ENCODE measurements at regions not wholly inside any gene's neighbourhood (a gene's known extent, or its start where the extent isn't known, plus 50 kb on each side); places are given as distances from the start of the nearest gene placed in this dataset.

DNA sequence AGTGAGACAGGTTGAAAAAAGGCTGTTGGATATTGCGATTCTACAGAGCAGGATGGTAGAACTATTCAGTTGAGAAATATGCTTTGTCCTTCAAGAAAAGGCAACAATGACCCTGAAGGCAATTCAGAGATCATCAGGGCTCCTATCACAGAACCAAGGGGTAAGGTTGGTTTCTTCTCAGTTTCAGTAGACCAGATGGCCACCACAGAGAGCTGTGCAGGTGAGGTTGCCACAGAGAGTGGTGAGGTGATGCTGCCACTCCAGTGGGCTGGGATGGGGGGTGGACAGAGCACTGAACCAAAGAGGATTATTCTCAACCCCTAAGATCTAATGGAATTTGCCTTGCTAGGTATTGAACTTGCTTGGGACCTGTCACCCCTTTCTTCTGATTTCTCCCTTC lies 64.6 kb upstream of the ZBTB7C start:
- peaks cover 1 to 11% of the 10 kb centered on the region in 2 donors for H3K9me3 ChIP-seq (ENCODE audit: control insufficient read depth in 2 of 2, insufficient read depth in 1 of 2, low read depth in 1 of 2, low read length in 1 of 2)
- no peaks in the 10 kb centered on the region for H3K4me1 ChIP-seq (ENCODE audit: control insufficient read depth in 3 of 3, insufficient read depth in 2 of 3, low read depth in 1 of 3, low read length in 2 of 3)
- no peak for DNase-seq
- no peak overlapping the region for H3K4me3 ChIP-seq (ENCODE audit: low read depth in 1 of 3, low read length in 3 of 3)
- no peak overlapping the region for H3K27ac ChIP-seq (ENCODE audit: low read depth in 1 of 3, low read length in 2 of 3)
- FAIRE-seq = no peak
- no peaks in the 10 kb centered on the region for H3K36me3 ChIP-seq (ENCODE audit: control insufficient read depth in 3 of 3, insufficient read depth in 2 of 3, low read depth in 1 of 3, low read length in 3 of 3)
- 86 to 100% (median 93%) methylated on average over 1 of the region's 1 CpG for WGBS, 3 donors
- H3K27me3 ChIP-seq (ENCODE audit: control insufficient read depth in 3 of 3, insufficient read depth in 3 of 3, low read length in 3 of 3) = no peaks in the 10 kb centered on the region

DNA sequence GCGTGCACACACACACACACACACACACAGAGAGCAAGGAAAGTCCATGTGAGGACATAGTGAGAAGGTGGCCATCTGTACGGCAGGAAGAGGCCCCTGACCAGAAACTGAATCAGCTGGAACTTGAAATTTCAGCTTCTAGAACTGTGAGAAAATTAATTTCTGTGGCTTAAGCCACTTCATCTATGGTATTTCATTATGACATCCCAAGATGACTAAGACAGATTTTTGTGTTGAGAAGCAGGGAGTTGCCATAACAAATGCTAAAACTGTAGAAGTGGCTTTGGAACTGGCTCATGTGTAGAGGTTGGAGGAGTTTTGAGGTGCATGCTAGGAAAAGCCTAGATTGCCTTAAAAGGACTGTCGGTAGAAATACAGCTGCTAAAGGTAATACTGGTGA lies 63.4 kb upstream of the ZBTB7C start:
- no peak for FAIRE-seq

DNA sequence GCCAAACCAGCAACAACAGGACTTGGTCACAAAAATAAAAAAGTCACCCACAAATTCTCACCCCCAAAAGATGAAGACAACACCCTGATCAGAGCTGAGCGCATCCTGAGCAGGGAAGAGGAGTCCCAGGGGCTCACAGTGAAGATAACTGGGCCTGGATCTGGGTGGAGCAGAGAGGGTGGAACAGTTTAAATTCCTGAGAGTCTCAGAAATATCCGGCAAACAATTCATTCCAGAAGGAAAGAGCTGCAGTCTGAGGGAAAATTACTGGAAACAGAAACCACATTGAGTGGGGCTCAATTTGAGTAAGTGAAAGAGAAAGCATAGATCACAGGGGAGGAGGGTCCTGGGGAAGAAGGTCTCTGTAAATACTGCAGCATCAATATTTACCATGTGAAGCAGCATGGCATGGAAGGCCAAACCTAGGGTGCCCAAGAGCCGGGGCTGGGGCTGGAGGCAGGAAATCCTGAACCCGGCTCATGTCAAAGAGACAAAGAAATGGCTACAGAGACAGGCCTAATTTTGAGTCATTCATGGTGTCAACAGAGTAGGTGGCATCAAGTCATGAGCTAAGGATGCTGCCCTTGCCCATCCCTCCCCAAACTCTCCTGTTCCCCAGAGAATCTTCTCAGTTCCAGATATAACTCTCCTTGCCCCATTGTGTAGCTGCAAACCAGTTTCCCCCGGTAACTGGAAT lies 61.4 kb upstream of the ZBTB7C start:
- Histone ChIP-seq H3K36me3 (ENCODE audit: control insufficient read depth in 3 of 3, insufficient read depth in 2 of 3, low read depth in 1 of 3, low read length in 3 of 3) (no peaks in the 10 kb centered on the region), H3K9me3 (ENCODE audit: control insufficient read depth in 2 of 2, insufficient read depth in 1 of 2, low read depth in 1 of 2, low read length in 1 of 2) (peaks cover 1 to 8% of the 10 kb centered on the region in 2 donors), H3K27ac (ENCODE audit: low read depth in 1 of 3, low read length in 2 of 3) (no peak overlapping the region), H3K4me1 (ENCODE audit: control insufficient read depth in 3 of 3, insufficient read depth in 2 of 3, low read depth in 1 of 3, low read length in 2 of 3) (no peaks in the 10 kb centered on the region), H3K4me3 (ENCODE audit: low read depth in 1 of 3, low read length in 3 of 3) (no peak overlapping the region), H3K27me3 (ENCODE audit: control insufficient read depth in 3 of 3, insufficient read depth in 3 of 3, low read length in 3 of 3) (no peaks in the 10 kb centered on the region)
- DNase-seq (no peak), FAIRE-seq (no peak)
- WGBS, 3 donors = 71 to 83% (median 72%) methylated on average over 5 of the region's 5 CpGs

More for the DNA sequence above, 63.4 kb upstream of the ZBTB7C start:
- DNase-seq = no peak
- Histone ChIP-seq H3K27ac (ENCODE audit: low read depth in 1 of 3, low read length in 2 of 3) (no peak overlapping the region), H3K36me3 (ENCODE audit: control insufficient read depth in 3 of 3, insufficient read depth in 2 of 3, low read depth in 1 of 3, low read length in 3 of 3) (no peaks in the 10 kb centered on the region), H3K4me1 (ENCODE audit: control insufficient read depth in 3 of 3, insufficient read depth in 2 of 3, low read depth in 1 of 3, low read length in 2 of 3) (no peaks in the 10 kb centered on the region), H3K4me3 (ENCODE audit: low read depth in 1 of 3, low read length in 3 of 3) (no peak overlapping the region), H3K27me3 (ENCODE audit: control insufficient read depth in 3 of 3, insufficient read depth in 3 of 3, low read length in 3 of 3) (no peaks in the 10 kb centered on the region), H3K9me3 (ENCODE audit: control insufficient read depth in 2 of 2, insufficient read depth in 1 of 2, low read depth in 1 of 2, low read length in 1 of 2) (peaks cover 1 to 8% of the 10 kb centered on the region in 2 donors)
- WGBS, 3 donors = 65 to 79% (median 79%) methylated on average over 3 of the region's 3 CpGs

DNA sequence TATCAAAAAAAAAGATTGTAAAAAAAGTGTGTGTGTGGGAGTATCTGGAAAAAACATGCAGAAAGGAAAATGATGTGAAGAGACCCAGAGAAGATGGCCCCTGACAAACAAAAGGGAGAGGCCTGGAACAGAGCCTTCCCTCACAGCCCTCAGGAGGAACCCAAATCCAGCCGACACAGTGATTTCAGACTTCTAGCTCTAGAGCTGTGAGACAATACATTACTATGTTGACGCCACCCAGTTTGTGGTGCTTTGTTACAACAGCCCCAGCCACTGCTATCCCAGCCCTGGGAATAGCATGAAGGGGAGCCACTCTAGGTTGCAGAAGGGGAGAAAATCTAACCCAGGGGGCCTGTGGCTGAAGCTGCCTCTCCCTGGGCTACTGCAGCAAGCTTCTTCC lies 59.0 kb upstream of the ZBTB7C start:
- H3K4me1 ChIP-seq (ENCODE audit: control insufficient read depth in 3 of 3, insufficient read depth in 2 of 3, low read depth in 1 of 3, low read length in 2 of 3) = peaks cover 0 to under 1% (median 0%) of the 10 kb centered on the region in 3 donors
- WGBS, 3 donors = 85 to 94% (median 94%) methylated on average over 2 of the region's 2 CpGs

DNA sequence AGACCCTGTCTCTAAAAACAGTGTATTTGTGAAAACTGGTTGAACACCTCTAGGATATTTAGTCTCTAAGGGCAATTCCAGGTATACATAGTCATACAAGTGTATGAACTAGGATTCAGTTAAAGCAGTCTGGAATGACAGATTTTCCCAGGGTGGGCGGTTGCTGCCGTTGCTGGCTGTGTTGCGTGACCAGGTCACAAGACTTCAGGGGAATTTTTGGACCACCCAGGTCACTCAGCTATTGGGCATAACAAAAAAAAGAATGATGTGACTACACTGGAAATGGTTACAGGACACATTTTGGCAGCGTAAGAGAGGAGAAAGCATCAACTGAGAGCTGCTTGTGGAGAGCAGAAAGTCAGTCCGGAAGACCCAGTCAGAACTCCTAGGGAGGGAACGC lies 58.0 kb upstream of the ZBTB7C start:
- Histone ChIP-seq H3K27ac (ENCODE audit: low read depth in 1 of 3, low read length in 2 of 3) (no peak overlapping the region), H3K9me3 (ENCODE audit: control insufficient read depth in 2 of 2, insufficient read depth in 1 of 2, low read depth in 1 of 2, low read length in 1 of 2) (peaks cover 0 to 5% of the 10 kb centered on the region in 2 donors), H3K4me1 (ENCODE audit: control insufficient read depth in 3 of 3, insufficient read depth in 2 of 3, low read depth in 1 of 3, low read length in 2 of 3) (peaks cover 0 to 9% (median 0%) of the 10 kb centered on the region in 3 donors), H3K36me3 (ENCODE audit: control insufficient read depth in 3 of 3, insufficient read depth in 2 of 3, low read depth in 1 of 3, low read length in 3 of 3) (no peaks in the 10 kb centered on the region), H3K4me3 (ENCODE audit: low read depth in 1 of 3, low read length in 3 of 3) (no peak overlapping the region), H3K27me3 (ENCODE audit: control insufficient read depth in 3 of 3, insufficient read depth in 3 of 3, low read length in 3 of 3) (no peaks in the 10 kb centered on the region)
- no peak for DNase-seq
- 92 to 95% (median 95%) methylated on average over 6 of the region's 6 CpGs for WGBS, 3 donors
- no peak for FAIRE-seq

More for the DNA sequence above, 59.0 kb upstream of the ZBTB7C start:
- no peak overlapping the region for H3K27ac ChIP-seq (ENCODE audit: low read depth in 1 of 3, low read length in 2 of 3)
- DNase-seq (no peak), FAIRE-seq (no peak)
- peaks cover 1 to 8% of the 10 kb centered on the region in 2 donors for H3K9me3 ChIP-seq (ENCODE audit: control insufficient read depth in 2 of 2, insufficient read depth in 1 of 2, low read depth in 1 of 2, low read length in 1 of 2)
- H3K27me3 ChIP-seq (ENCODE audit: control insufficient read depth in 3 of 3, insufficient read depth in 3 of 3, low read length in 3 of 3) = no peaks in the 10 kb centered on the region
- H3K4me3 ChIP-seq (ENCODE audit: low read depth in 1 of 3, low read length in 3 of 3) = no peak overlapping the region
- no peaks in the 10 kb centered on the region for H3K36me3 ChIP-seq (ENCODE audit: control insufficient read depth in 3 of 3, insufficient read depth in 2 of 3, low read depth in 1 of 3, low read length in 3 of 3)

GRCh38 chr18:48462510-48462909 lies 53.3 kb upstream of the ZBTB7C start:
- no peak for FAIRE-seq

GRCh38 chr18:48460929-48461583 lies 51.9 kb upstream of the ZBTB7C start:
- DNase-seq (peak; percentile 86 to 95), FAIRE-seq (no peak)
- Histone ChIP-seq H3K4me3 (ENCODE audit: low read depth in 1 of 3, low read length in 3 of 3) (no peak overlapping the region), H3K9me3 (ENCODE audit: control insufficient read depth in 2 of 2, insufficient read depth in 1 of 2, low read depth in 1 of 2, low read length in 1 of 2) (no peaks in the 10 kb centered on the region), H3K27me3 (ENCODE audit: control insufficient read depth in 3 of 3, insufficient read depth in 3 of 3, low read length in 3 of 3) (no peaks in the 10 kb centered on the region), H3K4me1 (ENCODE audit: control insufficient read depth in 3 of 3, insufficient read depth in 2 of 3, low read depth in 1 of 3, low read length in 2 of 3) (peaks cover 3 to 32% (median 7%) of the 10 kb centered on the region in 3 donors), H3K36me3 (ENCODE audit: control insufficient read depth in 3 of 3, insufficient read depth in 2 of 3, low read depth in 1 of 3, low read length in 3 of 3) (no peaks in the 10 kb centered on the region), H3K27ac (ENCODE audit: low read depth in 1 of 3, low read length in 2 of 3) (peak overlapping the region; percentile 43 to 76 (median 55))
- WGBS, 3 donors = 11 to 61% (median 29%) methylated on average over 3 of the region's 3 CpGs

More at GRCh38 chr18:48462510-48462909, 53.3 kb upstream of the ZBTB7C start:
- WGBS, 3 donors = 79 to 87% (median 83%) methylated on average over 1 of the region's 1 CpG
- peaks cover 3 to 28% (median 7%) of the 10 kb centered on the region in 3 donors for H3K4me1 ChIP-seq (ENCODE audit: control insufficient read depth in 3 of 3, insufficient read depth in 2 of 3, low read depth in 1 of 3, low read length in 2 of 3)
- no peaks in the 10 kb centered on the region for H3K36me3 ChIP-seq (ENCODE audit: control insufficient read depth in 3 of 3, insufficient read depth in 2 of 3, low read depth in 1 of 3, low read length in 3 of 3)
- no peaks in the 10 kb centered on the region for H3K27me3 ChIP-seq (ENCODE audit: control insufficient read depth in 3 of 3, insufficient read depth in 3 of 3, low read length in 3 of 3)
- no peaks in the 10 kb centered on the region for H3K9me3 ChIP-seq (ENCODE audit: control insufficient read depth in 2 of 2, insufficient read depth in 1 of 2, low read depth in 1 of 2, low read length in 1 of 2)
- no peak for DNase-seq
- H3K4me3 ChIP-seq (ENCODE audit: low read depth in 1 of 3, low read length in 3 of 3) = no peak overlapping the region
- no peak overlapping the region for H3K27ac ChIP-seq (ENCODE audit: low read depth in 1 of 3, low read length in 2 of 3)

- 71 to 83% (median 71%) methylated on average over 1 of the region's 1 CpG for WGBS, 3 donors
- Histone ChIP-seq H3K27me3 (ENCODE audit: control insufficient read depth in 3 of 3, insufficient read depth in 3 of 3, low read length in 3 of 3) (no peaks in the 10 kb centered on the region), H3K36me3 (ENCODE audit: control insufficient read depth in 3 of 3, insufficient read depth in 2 of 3, low read depth in 1 of 3, low read length in 3 of 3) (no peaks in the 10 kb centered on the region)
Observed at GRCh38 chr18:48459465-48459864, 50.3 kb upstream of the ZBTB7C start.

More at GRCh38 chr18:48459465-48459864, 50.3 kb upstream of the ZBTB7C start:
- Histone ChIP-seq H3K27ac (ENCODE audit: low read depth in 1 of 3, low read length in 2 of 3) (no peak overlapping the region), H3K9me3 (ENCODE audit: control insufficient read depth in 2 of 2, insufficient read depth in 1 of 2, low read depth in 1 of 2, low read length in 1 of 2) (no peaks in the 10 kb centered on the region), H3K4me3 (ENCODE audit: low read depth in 1 of 3, low read length in 3 of 3) (no peak overlapping the region), H3K4me1 (ENCODE audit: control insufficient read depth in 3 of 3, insufficient read depth in 2 of 3, low read depth in 1 of 3, low read length in 2 of 3) (peaks cover 3 to 45% (median 9%) of the 10 kb centered on the region in 3 donors)
- FAIRE-seq (no peak), DNase-seq (no peak)
